CD4-positive, alpha-beta T cell treated with Interleukin-15 for 1 hour (primary cell): ENCODE measurements at regions not wholly inside any gene's neighbourhood (a gene's known extent, or its start where the extent isn't known, plus 50 kb on each side); places are given as distances from the start of the nearest gene placed in this dataset.

Experiments
- DNase-seq: peaks from one replicate; pipeline ENCODE4 v3.0.0-alpha.2; 2020

DNA sequence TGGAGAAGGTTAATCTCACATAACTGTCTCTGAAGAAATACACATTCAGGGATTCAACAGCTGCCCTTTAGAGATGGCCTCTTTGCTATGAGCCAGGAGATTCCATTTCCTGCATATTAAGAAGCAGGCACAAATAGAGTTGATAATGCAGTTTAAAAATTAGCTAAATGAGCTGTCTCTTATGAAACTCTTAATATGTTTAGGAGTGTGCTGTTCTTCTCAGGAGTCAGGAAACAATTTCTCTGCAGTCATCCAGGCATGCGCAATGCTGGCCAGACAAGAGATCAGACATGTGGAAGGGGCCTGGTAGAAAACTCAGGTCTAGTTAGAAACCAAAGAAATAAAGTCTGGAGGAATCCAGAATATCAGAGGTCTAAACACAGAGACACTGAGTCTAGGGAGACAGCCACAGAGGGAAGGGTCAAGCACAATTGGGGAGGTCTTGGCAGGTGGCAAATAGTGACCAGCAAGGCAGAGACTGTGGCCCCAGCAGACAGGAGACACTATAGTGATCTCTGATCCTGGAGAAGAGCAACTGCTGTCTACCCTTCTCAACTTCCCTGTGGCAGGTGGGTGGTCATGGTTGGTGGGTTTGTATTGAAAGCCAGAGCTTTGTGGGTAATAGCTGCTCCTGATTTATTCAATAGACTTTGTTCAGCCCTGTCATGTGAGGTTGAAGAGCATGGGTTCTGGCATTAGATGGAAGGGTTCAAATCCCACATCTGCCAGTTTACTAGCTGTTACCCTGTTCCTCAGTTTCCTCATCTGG lies 185.8 kb upstream of the RMST start:
- no peak for DNase-seq

- DNase-seq, result no peak
These were observed 179.3 kb upstream of the RMST start for GRCh38 chr12:97283297-97283696.

- DNase-seq, result no peak
These were observed 174.1 kb upstream of the RMST start for GRCh38 chr12:97288531-97288930.

GRCh38 chr12:97292588-97292987 lies 170.0 kb upstream of the RMST start:
- no peak for DNase-seq

DNA sequence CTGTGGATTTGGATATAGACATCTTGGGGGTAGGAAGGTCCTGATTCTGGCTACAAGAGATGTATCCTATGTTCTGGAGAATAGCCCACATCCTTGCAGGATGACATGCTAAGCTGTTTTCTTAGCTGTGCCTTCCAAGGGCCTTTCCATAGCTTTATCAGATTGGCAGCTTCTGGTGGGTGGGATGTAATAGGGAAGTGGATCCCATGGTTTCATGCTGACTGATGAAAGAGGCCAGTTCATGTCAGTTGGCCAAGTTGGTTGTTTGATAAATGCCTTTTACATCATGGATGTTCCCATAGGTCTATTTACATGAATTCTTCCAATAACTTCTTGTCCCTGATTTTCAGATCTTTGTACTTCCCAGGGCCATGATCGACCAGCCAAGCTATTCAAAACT lies 169.1 kb upstream of the RMST start:
- no peak for DNase-seq

GRCh38 chr12:97299847-97300246 lies 162.8 kb upstream of the RMST start:
- DNase-seq, result no peak

DNA sequence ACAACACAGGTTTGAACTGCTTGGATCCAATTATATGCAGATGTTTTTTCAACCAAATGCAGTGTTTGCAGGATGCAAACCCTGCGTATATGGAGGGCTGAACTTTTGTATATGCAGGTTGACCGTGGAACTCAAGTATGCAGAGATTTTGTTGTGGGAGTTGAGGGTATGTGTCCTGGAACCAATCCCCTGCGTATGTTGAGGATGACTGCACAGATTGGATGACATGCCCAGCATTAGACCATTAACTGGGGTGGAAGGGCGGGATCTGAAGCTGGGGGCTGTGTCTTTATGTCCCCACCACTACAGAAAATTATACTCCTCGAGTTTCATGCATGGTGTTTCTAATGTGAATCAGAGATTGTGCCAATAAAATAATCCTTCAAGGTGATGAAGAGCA lies 162.2 kb upstream of the RMST start:
- DNase-seq, result no peak

GRCh38 chr12:97300891-97301290 lies 161.7 kb upstream of the RMST start:
- no peak for DNase-seq

DNA sequence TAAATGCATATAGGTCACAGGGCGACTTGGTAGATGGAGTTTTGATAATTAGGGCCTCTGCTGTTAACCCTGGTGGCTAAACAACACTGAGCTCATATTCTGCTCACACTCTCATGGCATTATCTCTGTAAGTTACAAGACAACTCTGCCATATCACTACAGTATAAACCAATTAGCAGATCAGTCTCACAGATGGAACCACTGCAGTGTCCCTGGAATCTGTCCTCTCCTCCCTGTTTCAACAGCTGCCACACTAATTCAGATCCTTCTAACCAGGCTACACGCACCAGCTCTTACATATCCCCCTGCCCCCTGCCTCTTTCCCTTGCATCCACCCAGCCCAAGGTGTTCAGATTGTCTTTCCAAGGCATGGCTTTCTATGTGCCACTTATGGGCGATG lies 161.0 kb upstream of the RMST start:
- DNase-seq, result no peak

DNA sequence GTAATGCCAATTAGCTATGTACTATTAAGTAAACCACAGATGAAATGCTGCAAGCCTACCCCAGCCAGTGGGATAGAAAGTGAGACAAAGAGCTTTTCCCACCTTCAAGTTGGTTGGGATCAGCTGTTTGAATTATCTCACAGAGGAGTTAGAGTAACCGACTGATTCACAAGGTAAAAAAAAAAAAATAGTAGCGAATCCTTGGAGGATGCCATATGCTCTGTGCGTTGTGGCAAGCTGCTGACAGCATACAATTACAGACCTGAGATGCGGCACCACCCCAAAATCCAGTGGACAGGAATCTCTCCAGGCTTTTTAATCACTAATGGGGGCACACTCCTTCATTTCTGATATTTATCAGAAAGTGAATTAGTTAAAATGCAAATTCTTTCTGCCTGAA lies 157.0 kb upstream of the RMST start:
- no peak for DNase-seq

DNA sequence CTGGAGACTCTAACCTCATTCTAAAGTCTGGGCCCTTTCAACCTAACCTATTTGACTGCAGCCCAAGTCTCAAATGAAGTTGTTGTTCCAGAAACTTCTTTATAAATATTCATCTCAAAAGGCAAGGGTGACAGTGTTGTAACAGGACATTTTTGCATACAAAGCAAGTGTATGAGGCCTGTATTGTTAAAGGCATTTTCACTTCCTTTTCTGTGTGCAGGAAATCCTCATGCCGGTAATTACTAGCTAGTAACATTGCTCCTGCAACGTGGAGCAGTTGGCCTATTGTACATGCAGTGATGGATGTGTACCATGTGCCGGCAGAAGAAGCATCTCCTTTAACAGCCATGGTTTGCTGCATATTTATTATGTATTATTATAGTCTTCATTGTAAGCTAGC lies 156.5 kb upstream of the RMST start:
- DNase-seq, result no peak

DNA sequence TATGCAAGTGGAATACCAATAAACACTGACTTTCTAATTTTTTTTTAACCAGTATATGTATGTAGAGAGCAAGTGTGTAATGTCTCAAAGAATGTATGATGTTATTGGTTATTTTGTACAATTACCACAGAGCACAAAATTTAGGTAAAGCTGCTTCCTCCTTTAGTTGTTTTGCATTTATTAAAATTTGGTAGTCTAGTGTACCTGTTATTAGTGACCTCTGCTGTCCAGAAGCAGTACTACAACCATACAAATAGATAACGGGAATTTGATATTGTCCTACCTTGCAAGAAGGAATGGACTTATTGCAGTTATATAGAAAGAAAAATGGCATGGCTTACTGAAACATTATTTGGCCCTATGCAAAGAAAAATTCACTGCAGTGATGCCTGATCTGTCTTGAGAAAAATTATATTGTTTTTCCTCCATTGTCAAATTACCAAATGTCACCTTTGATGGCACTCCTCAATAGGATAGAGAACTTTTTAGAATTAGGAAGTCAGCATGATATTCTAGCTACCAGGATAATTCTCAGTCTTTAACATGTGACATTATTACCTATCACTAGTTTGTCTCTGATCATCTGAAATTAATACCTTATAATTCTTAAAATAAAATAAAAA lies 153.9 kb upstream of the RMST start:
- no peak for DNase-seq

- no peak for DNase-seq
These were observed 152.7 kb upstream of the RMST start for GRCh38 chr12:97309921-97310320.

DNA sequence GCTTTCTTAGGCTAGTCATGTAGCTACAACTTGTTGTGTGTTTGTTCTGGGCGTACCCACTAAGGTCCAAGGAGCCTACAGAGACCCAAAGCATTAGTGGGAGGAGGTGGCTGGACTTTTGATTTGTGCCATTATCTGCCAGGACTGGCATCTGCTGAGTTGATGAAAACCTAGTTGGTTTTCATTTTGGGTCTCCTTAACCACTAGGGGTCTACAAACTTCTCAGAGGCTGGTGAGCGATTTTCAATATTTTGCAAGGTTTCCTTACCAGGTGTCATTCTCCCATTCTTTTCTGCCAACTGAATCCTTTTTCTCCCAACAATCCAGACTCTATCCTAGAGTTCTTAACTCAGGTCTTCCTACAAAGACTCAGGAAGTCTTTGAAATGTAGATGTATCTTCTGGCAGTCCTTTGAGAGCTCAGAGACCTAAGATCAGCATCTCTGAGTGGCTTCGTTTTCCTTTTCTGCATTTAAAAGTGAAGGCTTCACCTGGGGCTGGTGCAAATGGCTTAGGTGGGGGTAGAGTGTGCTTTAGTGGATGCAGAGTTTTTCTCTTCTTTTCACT lies 150.0 kb upstream of the RMST start:
- no peak for DNase-seq

DNA sequence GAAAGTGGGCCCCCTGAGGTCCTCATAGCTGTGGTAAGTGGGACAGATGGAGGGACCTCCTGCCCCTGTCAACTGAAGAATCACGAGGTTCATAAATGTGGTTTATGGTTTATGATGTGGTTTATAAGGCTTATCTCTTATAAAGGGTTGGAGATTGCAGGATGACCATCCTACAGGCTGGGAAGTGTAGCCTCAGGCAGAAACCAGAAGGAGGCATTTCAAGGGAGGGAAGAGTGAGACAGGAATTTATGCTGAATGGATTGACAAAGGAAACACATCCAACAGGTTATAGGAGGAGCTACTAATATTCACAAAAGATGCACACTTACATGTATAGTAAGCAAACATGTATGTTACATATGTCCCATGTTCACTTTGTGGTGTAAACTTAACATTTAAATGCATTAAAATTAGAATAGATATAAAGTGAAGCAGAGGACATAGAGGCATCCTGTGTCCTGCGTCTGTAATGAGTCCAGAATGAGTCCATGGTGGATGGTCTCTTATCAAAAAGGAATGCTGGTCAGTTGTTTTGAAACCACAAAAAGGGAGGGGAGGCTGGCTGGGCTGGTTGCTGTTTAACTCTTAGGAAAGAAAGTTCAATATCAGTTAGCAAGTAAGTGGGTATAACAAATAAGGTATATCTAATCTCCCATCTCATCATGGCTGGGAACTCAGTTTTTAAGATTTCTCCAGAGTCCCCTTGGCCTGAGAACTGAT lies 149.0 kb upstream of the RMST start:
- DNase-seq, result no peak

DNA sequence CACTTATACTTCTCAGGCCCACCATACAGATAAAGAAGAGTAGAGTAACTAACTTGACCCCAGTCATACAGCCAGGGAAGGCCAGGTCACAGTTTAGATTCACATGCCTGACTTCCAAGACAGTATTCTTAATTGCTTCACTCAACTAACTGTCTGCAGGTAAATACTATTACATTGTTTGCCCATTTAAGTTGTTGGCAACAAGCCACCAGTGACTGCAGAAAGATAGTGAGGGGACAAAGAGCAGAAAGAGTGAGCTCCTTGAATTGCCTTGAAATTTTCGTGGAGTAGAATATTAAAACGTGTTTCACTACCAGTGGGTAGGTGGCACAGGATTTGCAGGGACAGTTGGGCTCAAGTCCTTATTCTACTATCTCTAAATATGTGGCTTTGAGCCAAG lies 146.3 kb upstream of the RMST start:
- no peak for DNase-seq

DNA sequence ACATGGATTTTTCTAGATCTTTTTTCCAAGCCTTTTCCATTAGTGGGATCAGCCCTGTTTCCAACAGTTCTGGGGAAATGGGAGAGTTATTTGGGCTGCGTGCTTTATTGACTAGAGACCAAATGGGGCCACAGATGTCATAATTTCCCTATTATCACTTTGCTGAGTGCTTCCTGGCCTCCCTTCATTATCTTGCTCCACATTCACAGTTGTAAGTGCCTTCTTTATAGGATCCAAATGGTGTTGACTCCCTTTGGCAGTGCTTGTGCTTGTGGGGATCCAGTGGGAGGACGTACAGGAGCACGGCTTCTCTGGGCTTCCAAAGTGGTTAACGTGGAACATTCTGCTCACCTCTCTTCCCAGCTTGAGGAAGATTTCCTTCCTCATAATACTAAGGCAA lies 141.0 kb upstream of the RMST start:
- no peak for DNase-seq

- DNase-seq, result no peak
These were observed 140.2 kb upstream of the RMST start for GRCh38 chr12:97322388-97322787.

GRCh38 chr12:97323154-97323553 lies 139.4 kb upstream of the RMST start:
- no peak for DNase-seq

- DNase-seq, result no peak
These were observed 138.1 kb upstream of the RMST start for GRCh38 chr12:97324471-97324870.

- DNase-seq, result no peak
These were observed 127.5 kb upstream of the RMST start for GRCh38 chr12:97335115-97335514.

DNA sequence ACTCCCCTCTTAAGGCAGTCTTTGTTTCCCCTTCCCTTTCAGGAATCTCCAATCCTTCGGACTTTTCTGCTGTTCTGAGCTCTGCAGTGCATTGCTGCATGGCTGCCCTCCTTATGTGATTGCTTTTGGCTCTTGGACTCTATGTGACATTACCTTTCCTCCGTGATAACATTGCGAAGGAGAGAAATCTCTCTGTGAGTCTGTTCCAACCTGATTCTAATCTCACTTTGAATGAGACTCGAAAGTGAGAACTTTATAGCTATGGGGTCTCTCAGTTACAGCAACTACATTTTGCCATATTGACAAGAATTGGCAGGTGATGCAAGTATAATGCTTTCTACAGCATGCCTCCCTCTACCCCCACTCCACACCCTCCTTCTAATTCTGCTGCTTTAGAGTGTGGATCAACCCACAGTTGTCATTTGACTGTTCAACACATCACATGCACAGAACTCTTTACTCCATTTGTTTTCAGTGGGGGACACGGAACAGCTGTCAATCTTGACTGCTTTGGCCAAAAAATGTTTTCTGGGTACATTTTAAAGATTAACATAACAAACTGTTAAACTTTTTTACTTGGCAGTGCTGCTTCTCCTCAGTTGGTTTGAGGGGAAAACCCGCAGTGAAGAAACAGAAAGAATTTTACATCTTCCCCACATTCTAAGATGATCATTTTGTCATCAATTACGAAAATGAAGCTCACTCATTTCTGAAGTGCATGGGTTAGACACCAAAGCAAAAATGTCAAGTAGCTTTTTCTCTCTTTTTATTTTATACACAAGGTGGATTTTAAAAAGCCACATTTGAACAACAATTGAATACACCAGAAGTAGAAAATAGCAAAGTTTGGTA lies 125.5 kb upstream of the RMST start:
- no peak for DNase-seq

DNA sequence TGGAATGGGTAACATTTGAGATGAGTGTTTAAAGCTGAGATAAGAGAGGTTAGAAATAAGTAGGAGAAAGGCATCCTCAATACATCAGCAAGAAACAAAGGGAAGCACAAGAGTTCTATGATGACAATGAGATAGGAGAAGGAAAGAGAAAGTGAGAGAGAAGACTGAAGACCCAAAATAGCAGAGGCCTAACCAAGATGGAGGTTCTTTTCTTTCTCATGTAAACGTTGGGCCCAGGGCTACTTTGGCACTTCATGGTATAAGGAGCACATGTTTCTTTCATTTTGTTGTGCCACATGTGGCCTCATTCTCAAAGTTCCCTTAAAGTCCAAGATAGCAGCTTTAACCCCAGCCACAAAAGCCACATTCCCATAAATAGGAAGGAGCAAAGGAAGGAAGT lies 120.5 kb upstream of the RMST start:
- no peak for DNase-seq
